Skeletal muscle satellite cell (primary cell): ENCODE measurements at regions not wholly inside any gene's neighbourhood (a gene's known extent, or its start where the extent isn't known, plus 50 kb on each side); places are given as distances from the start of the nearest gene placed in this dataset.
A peak's percentile ranks its signal among the peaks of the same experiment; 100 is the strongest.

ENCODE experiments used
- H3K27me3 ChIP-seq: 2 replicates; pipeline ENCODE4 v1.7.0; 2013; ENCODE audit warnings: low read length; ENCODE audit not compliant: control insufficient read depth, insufficient read depth
- H3K36me3 ChIP-seq: 2 replicates; pipeline ENCODE4 v1.7.0; 2013; ENCODE audit warnings: mild to moderate bottlenecking, control low read depth, low read length; ENCODE audit not compliant: insufficient read depth
- H3K4me1 ChIP-seq: 2 replicates; pipeline ENCODE4 v1.7.0; 2013; ENCODE audit warnings: low read length; ENCODE audit not compliant: control insufficient read depth, insufficient read depth
- H3K4me2 ChIP-seq: 2 replicates; pipeline ENCODE4 v1.7.0; 2013; ENCODE audit warnings: mild to moderate bottlenecking, low read length
- H3K4me3 ChIP-seq: 2 replicates; pipeline ENCODE4 v1.7.0; 2013; ENCODE audit warnings: low read length
- H3K9ac ChIP-seq: 2 replicates; pipeline ENCODE4 v1.7.0; 2013; ENCODE audit warnings: mild to moderate bottlenecking, low read depth, low read length, moderate library complexity
- H3K9me3 ChIP-seq: replicated peaks from 2 replicates; pipeline ENCODE4 v1.7.0; 2013; ENCODE audit warnings: mild to moderate bottlenecking, control low read depth, low read length

GRCh38 chr17:6893382-6894205, 62.1 kb upstream of the TEKT1 start:
- peaks cover 11% of the 10 kb centered on the region for H3K27me3 ChIP-seq

GRCh38 chr17:6894206-6894528, 62.6 kb upstream of the TEKT1 start:
- Histone ChIP-seq H3K27me3 (peaks cover 11% of the 10 kb centered on the region), H3K9me3 (no peaks in the 10 kb centered on the region), H3K4me3 (no peak overlapping the region), H3K9ac (no peak overlapping the region), H3K4me1 (no peaks in the 10 kb centered on the region), H3K36me3 (no peaks in the 10 kb centered on the region), H3K4me2 (no peak overlapping the region)

More at GRCh38 chr17:6893382-6894205, 62.1 kb upstream of the TEKT1 start:
- H3K4me3 ChIP-seq: no peak overlapping the region
- H3K36me3 ChIP-seq: no peaks in the 10 kb centered on the region
- no peak overlapping the region for H3K9ac ChIP-seq
- H3K4me1 ChIP-seq: no peaks in the 10 kb centered on the region
- no peaks in the 10 kb centered on the region for H3K9me3 ChIP-seq
- H3K4me2 ChIP-seq: no peak overlapping the region

GRCh38 chr17:6901086-6901485, 69.6 kb upstream of the TEKT1 start:
- no peaks in the 10 kb centered on the region for H3K9me3 ChIP-seq
- no peak overlapping the region for H3K4me2 ChIP-seq
- no peak overlapping the region for H3K9ac ChIP-seq
- no peaks in the 10 kb centered on the region for H3K4me1 ChIP-seq
- no peaks in the 10 kb centered on the region for H3K27me3 ChIP-seq
- no peaks in the 10 kb centered on the region for H3K36me3 ChIP-seq
- H3K4me3 ChIP-seq: no peak overlapping the region

GRCh38 chr17:6903326-6903900, 71.9 kb upstream of the TEKT1 start:
- H3K9me3 ChIP-seq: no peaks in the 10 kb centered on the region
- H3K36me3 ChIP-seq: no peaks in the 10 kb centered on the region
- no peaks in the 10 kb centered on the region for H3K4me1 ChIP-seq
- H3K4me3 ChIP-seq: no peak overlapping the region
- no peaks in the 10 kb centered on the region for H3K27me3 ChIP-seq
- no peak overlapping the region for H3K4me2 ChIP-seq
- H3K9ac ChIP-seq: no peak overlapping the region

- H3K4me1 ChIP-seq: no peaks in the 10 kb centered on the region
- H3K27me3 ChIP-seq: no peaks in the 10 kb centered on the region
- no peaks in the 10 kb centered on the region for H3K9me3 ChIP-seq
- no peaks in the 10 kb centered on the region for H3K36me3 ChIP-seq
- no peak overlapping the region for H3K9ac ChIP-seq
- no peak overlapping the region for H3K4me3 ChIP-seq
- H3K4me2 ChIP-seq: no peak overlapping the region
Observed at GRCh38 chr17:6908807-6909206, 77.3 kb upstream of the TEKT1 start.

GRCh38 chr17:6910987-6911603, 79.6 kb upstream of the TEKT1 start:
- Histone ChIP-seq H3K9me3 (no peaks in the 10 kb centered on the region), H3K36me3 (no peaks in the 10 kb centered on the region), H3K4me3 (no peak overlapping the region), H3K27me3 (no peaks in the 10 kb centered on the region), H3K4me2 (no peak overlapping the region), H3K4me1 (peaks cover 5% of the 10 kb centered on the region), H3K9ac (no peak overlapping the region)

GRCh38 chr17:6912110-6913051, 80.9 kb upstream of the TEKT1 start:
- Histone ChIP-seq H3K4me2 (no peak overlapping the region), H3K4me3 (no peak overlapping the region), H3K27me3 (no peaks in the 10 kb centered on the region), H3K9me3 (no peaks in the 10 kb centered on the region), H3K4me1 (peaks cover 5% of the 10 kb centered on the region), H3K36me3 (no peaks in the 10 kb centered on the region), H3K9ac (no peak overlapping the region)

- Histone ChIP-seq H3K4me2 (peak overlapping the region; percentile 92), H3K4me1 (peaks cover 5% of the 10 kb centered on the region), H3K36me3 (no peaks in the 10 kb centered on the region), H3K9me3 (no peaks in the 10 kb centered on the region), H3K4me3 (peak overlapping the region; percentile 67), H3K27me3 (no peaks in the 10 kb centered on the region), H3K9ac (peak overlapping the region; percentile 23)
Observed at GRCh38 chr17:6913608-6914443, 82.0 kb upstream of the ALOX12 start.

- Histone ChIP-seq H3K4me1 (peaks cover 5% of the 10 kb centered on the region), H3K4me3 (no peak overlapping the region), H3K4me2 (no peak overlapping the region), H3K9ac (no peak overlapping the region), H3K9me3 (no peaks in the 10 kb centered on the region), H3K36me3 (no peaks in the 10 kb centered on the region), H3K27me3 (no peaks in the 10 kb centered on the region)
Observed at GRCh38 chr17:6914711-6915110, 81.1 kb upstream of the ALOX12 start.

GRCh38 chr17:6915620-6916019, 80.2 kb upstream of the ALOX12 start:
- no peaks in the 10 kb centered on the region for H3K9me3 ChIP-seq
- H3K36me3 ChIP-seq: no peaks in the 10 kb centered on the region
- H3K4me1 ChIP-seq: peaks cover 5% of the 10 kb centered on the region
- no peak overlapping the region for H3K4me2 ChIP-seq
- H3K9ac ChIP-seq: no peak overlapping the region
- no peak overlapping the region for H3K4me3 ChIP-seq
- no peaks in the 10 kb centered on the region for H3K27me3 ChIP-seq
